DOHH2 (cell line): ENCODE measurements at regions not wholly inside any gene's neighbourhood (a gene's known extent, or its start where the extent isn't known, plus 50 kb on each side); places are given as distances from the start of the nearest gene placed in this dataset.

Experiments used
- H3F3A ChIP-seq: fragments of 200-600 bp; sonication (generic), shearing (Covaris generic); 2 replicates; pipeline ENCODE4 v1.6.0; 2016; ENCODE audit warnings: antibody characterized with exemption, mild to moderate bottlenecking; ENCODE audit not compliant: control insufficient read depth, insufficient read depth
- H3K27ac ChIP-seq: fragments of 200-600 bp; sonication (generic); 2 replicates; pipeline ENCODE4 v1.5.1; 2014; ENCODE audit warnings: low read depth, mild to moderate bottlenecking, low read length, moderate library complexity
- H3K27me3 ChIP-seq: fragments of 200-600 bp; sonication (generic); 2 replicates; pipeline ENCODE4 v1.6.1; 2014; ENCODE audit warnings: mild to moderate bottlenecking, low read length, mixed read lengths; ENCODE audit not compliant: control insufficient read depth
- H3K36me3 ChIP-seq: fragments of 200-600 bp; sonication (generic); 2 replicates; pipeline ENCODE4 v1.6.1; 2014; ENCODE audit warnings: mild to moderate bottlenecking, low read length, moderate library complexity, mixed read lengths; ENCODE audit not compliant: control insufficient read depth
- H3K4me1 ChIP-seq: fragments of 200-600 bp; sonication (generic); 2 replicates; pipeline ENCODE4 v1.6.1; 2014; ENCODE audit warnings: mild to moderate bottlenecking, low read length, mixed read lengths; ENCODE audit not compliant: control insufficient read depth
- H3K4me2 ChIP-seq: fragments of 200-600 bp; sonication (generic); 2 replicates; pipeline ENCODE4 v1.6.0; 2014; ENCODE audit warnings: mild to moderate bottlenecking, low read length, moderate library complexity
- H3K4me3 ChIP-seq: fragments of 200-600 bp; sonication (generic); 2 replicates; pipeline ENCODE4 v1.5.1; 2014; ENCODE audit warnings: mild to moderate bottlenecking, low read length, mixed read lengths
- H3K79me2 ChIP-seq: fragments of 200-600 bp; sonication (generic); 2 replicates; pipeline ENCODE4 v1.6.1; 2014; ENCODE audit warnings: mild to moderate bottlenecking, low read length, mixed read lengths; ENCODE audit not compliant: control insufficient read depth
- H3K9me2 ChIP-seq: fragments of 200-600 bp; sonication (generic); replicated peaks from 2 replicates; pipeline ENCODE4 v1.6.1; 2014; ENCODE audit warnings: mild to moderate bottlenecking, low read length, mixed read lengths; ENCODE audit not compliant: control insufficient read depth
- H3K9me3 ChIP-seq: fragments of 200-600 bp; sonication (generic); 2 replicates; pipeline ENCODE4 v1.6.1; 2014; ENCODE audit warnings: antibody characterized with exemption, low read length, mixed read lengths; ENCODE audit not compliant: control insufficient read depth, insufficient read depth
- H4K20me1 ChIP-seq: fragments of 200-600 bp; sonication (generic); 2 replicates; pipeline ENCODE4 v1.6.0; 2014; ENCODE audit warnings: low read depth, mild to moderate bottlenecking, antibody characterized with exemption, low read length, moderate library complexity; ENCODE audit not compliant: control insufficient read depth, insufficient read depth
- CTCF ChIP-seq: fragments of 200-600 bp; sonication (generic); IDR thresholded peaks from one replicate; pipeline ENCODE4 v1.5.1; 2014; ENCODE audit warnings: antibody characterized with exemption, mild to moderate bottlenecking, low read depth, low read length; ENCODE audit not compliant: poor library complexity, severe bottlenecking
- EZH2phosphoT487 ChIP-seq: fragments of 200-600 bp; sonication (generic); IDR thresholded peaks from 2 replicates; pipeline ENCODE4 v1.6.1; 2017; ENCODE audit warnings: borderline replicate concordance, mild to moderate bottlenecking, antibody characterized with exemption, low read length, moderate library complexity, mixed read lengths

- no peaks in the 10 kb centered on the region for H3K36me3 ChIP-seq
- H3K79me2 ChIP-seq: no peaks in the 10 kb centered on the region
- H3K27ac ChIP-seq: no peak overlapping the region
- H3K4me3 ChIP-seq: no peak overlapping the region
- H3K9me2 ChIP-seq: no peaks in the 10 kb centered on the region
- H3K4me2 ChIP-seq: no peak overlapping the region
- H3K27me3 ChIP-seq: no peaks in the 10 kb centered on the region
- no peaks in the 10 kb centered on the region for H3F3A ChIP-seq
- peaks cover 3% of the 10 kb centered on the region; the same call in 1 of the 2 replicates for H3K9me3 ChIP-seq
- no peaks in the 10 kb centered on the region for H4K20me1 ChIP-seq
- H3K4me1 ChIP-seq: no peaks in the 10 kb centered on the region
- TF ChIP-seq EZH2phosphoT487 (no peak), CTCF (no peak)
Observed at GRCh38 chr2:163081754-163082153, 243.2 kb upstream of the KCNH7 start.

GRCh38 chr2:163077241-163077640, 238.7 kb upstream of the KCNH7 start:
- H3K36me3 ChIP-seq: no peaks in the 10 kb centered on the region
- peaks cover 3% of the 10 kb centered on the region; the same call in 1 of the 2 replicates for H3K9me3 ChIP-seq
- H4K20me1 ChIP-seq: no peaks in the 10 kb centered on the region
- H3F3A ChIP-seq: no peaks in the 10 kb centered on the region
- H3K9me2 ChIP-seq: no peaks in the 10 kb centered on the region
- no peaks in the 10 kb centered on the region for H3K79me2 ChIP-seq
- H3K4me1 ChIP-seq: no peaks in the 10 kb centered on the region
- H3K4me3 ChIP-seq: no peak overlapping the region
- H3K27ac ChIP-seq: no peak overlapping the region
- no peak for TF ChIP-seq CTCF
- TF ChIP-seq EZH2phosphoT487: no peak
- no peak overlapping the region for H3K4me2 ChIP-seq
- H3K27me3 ChIP-seq: no peaks in the 10 kb centered on the region

GRCh38 chr2:163066085-163066484, 227.5 kb upstream of the KCNH7 start:
- Histone ChIP-seq H3K27me3 (no peaks in the 10 kb centered on the region), H3K9me3 (no peaks in the 10 kb centered on the region), H4K20me1 (no peaks in the 10 kb centered on the region), H3K4me3 (no peak overlapping the region), H3K9me2 (no peaks in the 10 kb centered on the region), H3K36me3 (no peaks in the 10 kb centered on the region), H3K27ac (no peak overlapping the region), H3K79me2 (no peaks in the 10 kb centered on the region), H3K4me1 (no peaks in the 10 kb centered on the region), H3K4me2 (no peak overlapping the region), H3F3A (no peaks in the 10 kb centered on the region)
- TF ChIP-seq CTCF (no peak), EZH2phosphoT487 (no peak)

- Histone ChIP-seq H3K4me3 (no peak overlapping the region), H3K9me2 (no peaks in the 10 kb centered on the region), H4K20me1 (no peaks in the 10 kb centered on the region), H3K9me3 (no peaks in the 10 kb centered on the region), H3K4me2 (no peak overlapping the region), H3K79me2 (no peaks in the 10 kb centered on the region), H3K4me1 (no peaks in the 10 kb centered on the region), H3K27ac (no peak overlapping the region), H3K27me3 (no peaks in the 10 kb centered on the region), H3F3A (no peaks in the 10 kb centered on the region), H3K36me3 (no peaks in the 10 kb centered on the region)
- TF ChIP-seq CTCF (no peak), EZH2phosphoT487 (no peak)
Observed at GRCh38 chr2:163062524-163062923, 224.0 kb upstream of the KCNH7 start.
